Glomerular endothelial cell (primary cell): ENCODE measurements at regions not wholly inside any gene's neighbourhood (a gene's known extent, or its start where the extent isn't known, plus 50 kb on each side); places are given as distances from the start of the nearest gene placed in this dataset.
"Not testable (repeated sequence)": the region's sequence is repeated elsewhere in the genome, so short reads cannot be mapped to it uniquely, and the experiment has no call there.

Source experiments
- DNase-seq: peaks from one replicate; pipeline ENCODE4 v3.0.0-alpha.2; 2011; ENCODE audit warnings: low read depth, low spot score; ENCODE audit errors: extremely low read depth

GRCh38 chr11:45413156-45413858 is 127.2 kb upstream of the SYT13 start:
- no peak for DNase-seq

GRCh38 chr11:45412521-45412920 is 126.4 kb upstream of the SYT13 start:
- DNase-seq, result no peak

GRCh38 chr11:45412051-45412471 is 125.9 kb upstream of the SYT13 start:
- DNase-seq, result no peak

- DNase-seq, result no peak
These were observed 125.2 kb upstream of the SYT13 start for GRCh38 chr11:45411228-45411946.

GRCh38 chr11:45410391-45411227 is 124.5 kb upstream of the SYT13 start:
- no peak for DNase-seq

GRCh38 chr11:45409587-45409986 is 123.4 kb upstream of the SYT13 start:
- no peak for DNase-seq

- DNase-seq, result no peak
These were observed 121.1 kb upstream of the SYT13 start for GRCh38 chr11:45407226-45407625.

GRCh38 chr11:45405916-45406670 is 120.0 kb upstream of the SYT13 start:
- DNase-seq, result no peak

- not testable (repeated sequence) for DNase-seq
These were observed 117.4 kb upstream of the SYT13 start for GRCh38 chr11:45403521-45403920.

GRCh38 chr11:45402049-45402630 is 116.0 kb upstream of the SYT13 start:
- DNase-seq, result no peak

GRCh38 chr11:45400591-45400990 is 114.5 kb upstream of the SYT13 start:
- peak; percentile 61 for DNase-seq

- DNase-seq, result no peak
These were observed 113.0 kb upstream of the SYT13 start for GRCh38 chr11:45399166-45399565.

GRCh38 chr11:45398325-45398724 is 112.2 kb upstream of the SYT13 start:
- no peak for DNase-seq

GRCh38 chr11:45396394-45396793 is 110.3 kb upstream of the SYT13 start:
- no peak for DNase-seq

- DNase-seq, result no peak
These were observed 109.8 kb upstream of the SYT13 start for GRCh38 chr11:45395947-45396346.

- no peak for DNase-seq
These were observed 109.3 kb upstream of the SYT13 start for GRCh38 chr11:45395421-45395820.

- DNase-seq, result no peak
These were observed 108.3 kb upstream of the SYT13 start for GRCh38 chr11:45394294-45395085.

- DNase-seq, result no peak
These were observed 107.7 kb upstream of the SYT13 start for GRCh38 chr11:45393826-45394225.

- DNase-seq, result no peak
These were observed 107.2 kb upstream of the SYT13 start for GRCh38 chr11:45393334-45393733.
